ENCODE measurements at regions not wholly inside any gene's neighbourhood (a gene's known extent, or its start where the extent isn't known, plus 50 kb on each side); places are given as distances from the start of the nearest gene placed in this dataset.

GRCh38 chr18:52219102-52219501 is 120.9 kb upstream of the DCC start:
- no peak for TF ChIP-seq CTCF (IDR thresholded peaks at IDR 0.05)
- TF ChIP-seq POLR2A (IDR thresholded peaks at IDR 0.05), result no peak

Data from ovary (tissue), 3 donors.